ENCODE measurements at regions not wholly inside any gene's neighbourhood (a gene's known extent, or its start where the extent isn't known, plus 50 kb on each side); places are given as distances from the start of the nearest gene placed in this dataset.

- no peak for TF ChIP-seq CTCF (conservative IDR thresholded peaks at IDR 0.05)
- H3K18ac ChIP-seq (ENCODE audit: insufficient read length, low read depth, low read length) = no peak overlapping the region
Observed at GRCh38 chr7:22922307-22922706, 91.6 kb downstream of the HYCC1 start.

More at GRCh38 chr7:22922307-22922706, 91.6 kb downstream of the HYCC1 start:
- Mint-ChIP-seq H3K9me3 (peaks cover 36 to 38% of the 10 kb centered on the region in 2 experiments), H3K27me3 (ENCODE audit: low read depth) (peaks cover 2% of the 10 kb centered on the region; the same call in 1 of the 2 replicates), H3K27ac (no peak overlapping the region), H3K36me3 (ENCODE audit: insufficient read depth in 1 of 3, low read depth in 3 of 3) (peaks cover 16 to 34% (median 29%) of the 10 kb centered on the region in 3 experiments), H3K4me3 (no peak overlapping the region), H3K4me1 (no peaks in the 10 kb centered on the region)
- Histone ChIP-seq H3K9ac (ENCODE audit: extremely low read depth, insufficient read length, low read length) (no peak overlapping the region), H3K9me3 (ENCODE audit: control insufficient read depth, low read depth, low read length) (no peaks in the 10 kb centered on the region), H3K27ac (ENCODE audit: insufficient read length, low read depth, low read length) (no peak overlapping the region), H3K14ac (ENCODE audit: insufficient read depth, low read length) (no peak overlapping the region), H2AK5ac (ENCODE audit: insufficient read length, low read length) (no peak overlapping the region), H3K79me2 (ENCODE audit: insufficient read depth, low read length) (no peaks in the 10 kb centered on the region), H3K79me1 (ENCODE audit: insufficient read depth, low read depth, low read length, poor library complexity, severe bottlenecking) (no peaks in the 10 kb centered on the region), H4K5ac (ENCODE audit: insufficient read length, low read depth, low read length) (no peak overlapping the region), H4K8ac (replicated peaks; ENCODE audit: insufficient read length, low read depth, low read length) (no peak overlapping the region), H3K4me1 (ENCODE audit: insufficient read depth, low read length) (no peaks in the 10 kb centered on the region), H2BK20ac (ENCODE audit: low read depth, low read length, poor library complexity, severe bottlenecking) (no peak overlapping the region), H2BK15ac (ENCODE audit: low read depth, low read length) (no peak overlapping the region), H3K4ac (ENCODE audit: low read depth, low read length) (no peak overlapping the region), H2BK12ac (ENCODE audit: insufficient read length, low read depth, low read length) (no peak overlapping the region), H3K4me2 (ENCODE audit: insufficient read depth, insufficient read length, low read length) (no peak overlapping the region), H2BK120ac (ENCODE audit: low read depth, low read length, poor library complexity, severe bottlenecking) (no peak overlapping the region), H3T11ph (ENCODE audit: low read length) (no peak overlapping the region), H2BK5ac (ENCODE audit: insufficient read length, low read length) (no peak overlapping the region), H4K91ac (ENCODE audit: insufficient read length, low read depth, low read length) (no peak overlapping the region), H4K20me1 (ENCODE audit: control insufficient read depth, insufficient read depth, insufficient read length) (no peaks in the 10 kb centered on the region), H2AFZ (ENCODE audit: low read length) (no peak overlapping the region), H3K23me2 (ENCODE audit: insufficient read length, low read depth, low read length, poor library complexity, severe bottlenecking) (no peaks in the 10 kb centered on the region), H3K56ac (ENCODE audit: insufficient read length, low read depth, low read length) (no peak overlapping the region), H3K23ac (ENCODE audit: insufficient read length, low read depth, low read length) (no peak overlapping the region), H3K27me3 (ENCODE audit: insufficient read depth, low read length) (no peaks in the 10 kb centered on the region)
- WGBS (ENCODE audit: extremely low coverage, insufficient read length, low lambda C conversion rate) = no CpG with 5 or more reads among the region's 2 CpGs
- DNase-seq = no peak
